Gastrocnemius medialis (tissue), 4 donors: ENCODE measurements at regions not wholly inside any gene's neighbourhood (a gene's known extent, or its start where the extent isn't known, plus 50 kb on each side); places are given as distances from the start of the nearest gene placed in this dataset.

ENCODE experiments used
- CTCF ChIP-seq, 5 experiments: fragments of 450-650 bp in 3 of 5; fragments of 200-600 bp in 2 of 5; sonication (generic) in 2 of 5; IDR thresholded peaks in 4 of 5; conservative IDR thresholded peaks in 1 of 5; 1 replicate in 4 of 5; 2 replicates in 1 of 5; pipeline ENCODE4 v1.5.1; 2016 to 2019; ENCODE audit warnings: antibody characterized with exemption in 5 of 5, mild to moderate bottlenecking in 3 of 5, moderate library complexity in 3 of 5
- POLR2A ChIP-seq, 2 donors: fragments of 450-650 bp; IDR thresholded peaks; one replicate each; pipeline ENCODE4 v1.6.1; 2017; ENCODE audit warnings: antibody characterized with exemption in 2 of 2, mild to moderate bottlenecking in 2 of 2, moderate library complexity in 2 of 2

- no peak for TF ChIP-seq CTCF (IDR thresholded peaks at IDR 0.05 in 4 of 5, conservative IDR thresholded peaks at IDR 0.05 in 1 of 5)
- TF ChIP-seq POLR2A (IDR thresholded peaks at IDR 0.05) = no peak
These were observed 136.4 kb upstream of the MDFIC start for GRCh38 chr7:114785496-114785895.
